Thoracic aorta (tissue), 2 donors: ENCODE measurements at regions not wholly inside any gene's neighbourhood (a gene's known extent, or its start where the extent isn't known, plus 50 kb on each side); places are given as distances from the start of the nearest gene placed in this dataset.
"Not testable (repeated sequence)": the region's sequence is repeated elsewhere in the genome, so short reads cannot be mapped to it uniquely, and the experiment has no call there.

Experiments
- ATAC-seq: fragments of 150-250 bp; one replicate; pipeline ENCODE4 v1.8.0; 2017; ENCODE audit warnings: low read depth; ENCODE audit not compliant: insufficient number of reproducible peaks, low FRiP score
- DNase-seq: peaks from one replicate; pipeline ENCODE4 v3.0.0-alpha.2; 2020; ENCODE audit warnings: low spot score
- H3K27ac ChIP-seq, 2 donors: fragments of 200-600 bp; sonication (generic); 1 replicate in 1 of 2; 2 replicates in 1 of 2; pipeline ENCODE4 v1.5.1; 2016; ENCODE audit warnings: mild to moderate bottlenecking in 2 of 2, moderate library complexity in 2 of 2
- H3K27me3 ChIP-seq: fragments of 200-600 bp; sonication (generic); replicated peaks from 2 replicates; pipeline ENCODE4 v1.6.0; 2016; ENCODE audit warnings: mild to moderate bottlenecking; ENCODE audit not compliant: insufficient read depth
- H3K36me3 ChIP-seq: fragments of 200-600 bp; sonication (generic); one replicate; pipeline ENCODE4 v1.5.1; 2016
- H3K4me1 ChIP-seq, 2 donors: fragments of 200-600 bp; sonication (generic); 1 replicate in 1 of 2; 2 replicates in 1 of 2; pipeline versions ENCODE4 v1.5.1 to v1.6.0; 2016; ENCODE audit warnings: low read depth in 2 of 2, mild to moderate bottlenecking in 1 of 2; ENCODE audit not compliant: control insufficient read depth in 1 of 2
- H3K4me3 ChIP-seq: fragments of 200-600 bp; sonication (generic); 2 replicates; pipeline ENCODE4 v1.5.1; 2016; ENCODE audit warnings: mild to moderate bottlenecking
- H3K9me3 ChIP-seq: fragments of 200-600 bp; sonication (generic); 2 replicates; pipeline ENCODE4 v1.5.1; 2016
- CTCF ChIP-seq: fragments of 200-600 bp; sonication (generic); IDR thresholded peaks from one replicate; pipeline ENCODE4 v1.5.1; 2019; ENCODE audit warnings: antibody characterized with exemption

DNA sequence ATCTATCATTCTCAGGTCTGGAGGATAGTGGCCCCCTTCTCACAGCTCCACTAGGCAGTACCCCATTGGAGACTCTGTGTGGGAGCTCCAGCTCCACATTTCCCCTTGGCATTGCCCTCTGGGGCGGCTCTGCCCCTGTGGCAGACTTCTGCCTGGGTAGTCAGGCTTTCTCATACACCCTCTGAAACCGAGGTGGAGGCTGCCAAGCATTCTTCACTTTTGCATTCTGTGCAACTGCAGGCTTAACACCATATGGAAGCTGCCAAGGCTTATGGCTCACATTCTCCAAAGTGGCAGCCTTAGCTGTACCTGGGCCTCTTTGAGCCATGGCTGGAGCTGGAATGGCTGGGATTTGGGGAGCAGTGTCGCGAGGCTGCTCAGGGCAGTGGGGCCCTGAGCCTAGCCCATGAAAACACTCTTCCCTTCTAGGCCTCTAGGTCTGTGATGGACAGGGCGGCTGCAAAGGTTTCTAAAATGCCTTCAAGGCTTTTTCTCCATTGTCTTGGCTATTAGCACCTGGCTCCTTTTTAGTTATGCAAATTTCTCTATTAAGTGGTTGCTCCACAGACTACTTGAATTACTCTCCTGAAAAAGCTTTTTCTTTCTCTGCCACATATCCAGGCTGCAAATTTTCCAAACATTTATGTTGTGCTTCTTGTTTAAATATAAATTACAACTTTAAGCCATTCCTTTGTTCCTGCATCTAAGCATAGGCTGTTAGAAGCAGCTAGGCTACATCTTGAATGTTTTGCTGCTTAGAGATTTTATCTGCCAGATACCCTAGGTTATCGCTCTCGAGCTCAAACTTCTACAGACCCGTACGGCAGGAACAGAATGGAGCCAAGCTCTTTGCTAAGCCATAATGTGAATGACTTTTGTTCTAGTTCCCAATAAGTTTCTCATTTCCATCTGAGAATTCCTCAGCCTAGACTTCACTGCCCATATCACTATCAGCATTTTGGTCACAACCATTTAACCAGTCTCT is 206.5 kb downstream of the CPS1 start:
- DNase-seq (no peak), ATAC-seq (no peak)
- no peaks in the 10 kb centered on the region for H3K27me3 ChIP-seq
- no peak overlapping the region for H3K27ac ChIP-seq
- no peaks in the 10 kb centered on the region for H3K36me3 ChIP-seq
- H3K4me3 ChIP-seq: no peak overlapping the region
- no peaks in the 10 kb centered on the region for H3K9me3 ChIP-seq
- H3K4me1 ChIP-seq: no peaks in the 10 kb centered on the region
- TF ChIP-seq CTCF: no peak

GRCh38 chr2:210768329-210768910 is 212.0 kb downstream of the CPS1 start:
- TF ChIP-seq CTCF: no peak

GRCh38 chr2:210776756-210777155 is 220.4 kb downstream of the CPS1 start:
- Histone ChIP-seq H3K36me3 (no peaks in the 10 kb centered on the region), H3K27me3 (no peaks in the 10 kb centered on the region), H3K4me3 (no peak overlapping the region), H3K4me1 (no peaks in the 10 kb centered on the region), H3K27ac (no peak overlapping the region), H3K9me3 (no peaks in the 10 kb centered on the region)
- no peak for ATAC-seq
- DNase-seq: no peak
- no peak for TF ChIP-seq CTCF

More at GRCh38 chr2:210768329-210768910, 212.0 kb downstream of the CPS1 start:
- Histone ChIP-seq H3K9me3 (no peaks in the 10 kb centered on the region), H3K36me3 (no peaks in the 10 kb centered on the region), H3K4me3 (no peak overlapping the region), H3K4me1 (no peaks in the 10 kb centered on the region), H3K27ac (no peak overlapping the region), H3K27me3 (no peaks in the 10 kb centered on the region)
- DNase-seq (no peak), ATAC-seq (no peak)

GRCh38 chr2:210782222-210782621 is 225.8 kb downstream of the CPS1 start:
- no peak for ATAC-seq
- no peak overlapping the region for H3K27ac ChIP-seq
- H3K9me3 ChIP-seq: no peaks in the 10 kb centered on the region
- no peaks in the 10 kb centered on the region for H3K27me3 ChIP-seq
- H3K4me3 ChIP-seq: no peak overlapping the region
- no peak for DNase-seq
- H3K36me3 ChIP-seq: no peaks in the 10 kb centered on the region
- TF ChIP-seq CTCF: no peak
- H3K4me1 ChIP-seq: no peaks in the 10 kb centered on the region

- H3K27me3 ChIP-seq, H3K4me1 ChIP-seq, DNase-seq, H3K36me3 ChIP-seq, ATAC-seq, H3K27ac ChIP-seq, H3K9me3 ChIP-seq, H3K4me3 ChIP-seq: not testable (repeated sequence)
Observed at GRCh38 chr2:210787831-210788230, 231.4 kb downstream of the CPS1 start.
